H1 (cell line): ENCODE measurements at regions not wholly inside any gene's neighbourhood (a gene's known extent, or its start where the extent isn't known, plus 50 kb on each side); places are given as distances from the start of the nearest gene placed in this dataset.

Experiments
- NANOG ChIP-seq: IDR thresholded peaks from 2 replicates; pipeline ENCODE4 v1.6.1; 2011; ENCODE audit warnings: low read length, low read depth, mild to moderate bottlenecking, inconsistent platforms; ENCODE audit not compliant: insufficient read depth, poor library complexity, severe bottlenecking
- ZNF274 ChIP-seq: IDR thresholded peaks from 2 replicates; pipeline ENCODE4 v1.7.0; 2012; ENCODE audit warnings: low read length, borderline replicate concordance; ENCODE audit errors: extremely low read depth

DNA sequence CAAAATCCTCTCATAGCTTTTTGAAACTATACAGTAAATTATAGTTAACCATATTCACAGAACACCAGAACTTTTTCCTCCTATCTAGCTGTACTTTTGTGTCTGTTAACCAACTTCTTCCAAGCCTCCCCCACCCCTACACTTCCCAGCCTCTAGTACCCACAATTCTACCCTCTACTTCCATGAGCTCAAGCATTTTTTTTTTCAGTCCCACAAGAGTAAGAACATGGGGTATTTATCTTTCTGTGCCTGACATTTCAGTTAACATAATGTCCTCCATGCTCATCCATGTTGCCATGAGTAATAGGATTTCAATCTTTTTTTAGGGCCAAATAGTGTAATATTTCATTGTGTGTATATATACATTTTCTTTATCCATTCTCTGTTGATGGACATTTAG, 128.3 kb upstream of the MAN2A1 start (continued):
- no peak for TF ChIP-seq NANOG
- TF ChIP-seq ZNF274: no peak
